SK-N-SH (cell line): ENCODE measurements at regions not wholly inside any gene's neighbourhood (a gene's known extent, or its start where the extent isn't known, plus 50 kb on each side); places are given as distances from the start of the nearest gene placed in this dataset.

Source experiments
- CTCF ChIA-PET: fragments of 300-600, 350-600 bp; formaldehyde crosslinking; extraction: SDS; loops from one replicate; lab custom pipeline; 2021; lab: Yijun Ruan, JAX
- POLR2A ChIA-PET: fragments of 350-600 bp; sonication (Branson Sonifier 250); formaldehyde crosslinking; extraction: SDS; loops from one replicate; lab custom pipeline; 2020; ENCODE audit warnings: antibody characterized with exemption, inconsistent platforms; lab: Yijun Ruan, JAX
- DNase-seq: peaks from one replicate; pipeline ENCODE4 v3.0.0; 2012
- H2AFZ ChIP-seq: fragments of 200-600 bp; sonication (generic); 2 replicates; pipeline ENCODE4 v1.8.1; 2016; ENCODE audit warnings: antibody characterized with exemption, mild to moderate bottlenecking, low read depth
- H3F3A ChIP-seq: fragments of 200-600 bp; sonication (generic); replicated peaks from 2 replicates; pipeline ENCODE3; 2016; ENCODE audit warnings: antibody characterized with exemption, mild to moderate bottlenecking; ENCODE audit not compliant: insufficient read depth
- H3K27ac ChIP-seq, 2 experiments: fragments of 200-500 bp in 1 of 2; fragments of 200-600 bp in 1 of 2; sonication (Bioruptor generic) in 1 of 2; sonication (generic), shearing (Covaris generic) in 1 of 2; 2 replicates each; pipeline versions ENCODE4 v1.5.1 to v1.6.1; 2014 to 2016; ENCODE audit warnings: low read depth in 2 of 2, inconsistent platforms in 1 of 2, low read length in 1 of 2, mild to moderate bottlenecking in 1 of 2, mixed read lengths in 1 of 2
- H3K27me3 ChIP-seq: fragments of 200-600 bp; sonication (generic), shearing (Covaris generic); 2 replicates; pipeline ENCODE4 v1.6.1; 2016; ENCODE audit warnings: mixed run types; ENCODE audit not compliant: insufficient read depth
- H3K36me3 ChIP-seq, 2 experiments: fragments of 200-500 bp in 1 of 2; fragments of 200-600 bp in 1 of 2; sonication (Bioruptor generic) in 1 of 2; sonication (generic) in 1 of 2; replicated peaks in 1 of 2; 2 replicates each; pipeline versions ENCODE3 to v1.5.1; 2014 to 2016; ENCODE audit warnings: low read length in 1 of 2, mild to moderate bottlenecking in 1 of 2; ENCODE audit not compliant: insufficient read depth in 2 of 2, control insufficient read depth in 1 of 2
- H3K4me1 ChIP-seq, 2 experiments: fragments of 200-500 bp in 1 of 2; fragments of 200-600 bp in 1 of 2; sonication (Bioruptor generic) in 1 of 2; sonication (generic), shearing (Covaris generic) in 1 of 2; 2 replicates each; pipeline versions ENCODE4 v1.5.1 to v1.6.1; 2014 to 2016; ENCODE audit warnings: low read depth in 1 of 2, low read length in 1 of 2, mixed run types in 1 of 2; ENCODE audit not compliant: insufficient read depth in 2 of 2, control insufficient read depth in 1 of 2
- H3K4me2 ChIP-seq: fragments of 200-600 bp; sonication (generic), shearing (Covaris generic); 2 replicates; pipeline ENCODE4 v1.6.1; 2017; ENCODE audit warnings: mixed run types
- H3K4me3 ChIP-seq, 2 experiments: fragments of 200-500 bp in 1 of 2; fragments of 200-600 bp in 1 of 2; sonication (Bioruptor generic) in 1 of 2; sonication (generic), shearing (Covaris generic) in 1 of 2; 2 replicates each; pipeline versions ENCODE4 v1.5.1 to v1.8.1; 2014 to 2016; ENCODE audit warnings: low read depth in 2 of 2, inconsistent platforms in 1 of 2, low read length in 1 of 2, mild to moderate bottlenecking in 1 of 2, mixed read lengths in 1 of 2, moderate library complexity in 1 of 2
- H3K79me2 ChIP-seq: fragments of 200-600 bp; sonication (generic); 2 replicates; pipeline ENCODE4 v1.8.1; 2017; ENCODE audit warnings: mild to moderate bottlenecking; ENCODE audit not compliant: insufficient read depth
- H3K9ac ChIP-seq: fragments of 200-600 bp; sonication (generic); 2 replicates; pipeline ENCODE4 v1.6.1; 2017; ENCODE audit warnings: mixed run types
- H3K9me2 ChIP-seq: fragments of 200-600 bp; sonication (generic); 2 replicates; pipeline ENCODE4 v1.6.1; 2017; ENCODE audit warnings: mixed run types
- H3K9me3 ChIP-seq: fragments of 200-600 bp; sonication (generic); 2 replicates; pipeline ENCODE4 v1.6.1; 2017; ENCODE audit warnings: mixed run types, mild to moderate bottlenecking, moderate library complexity
- H4K20me1 ChIP-seq: fragments of 200-600 bp; sonication (generic); 2 replicates; pipeline ENCODE4 v1.6.1; 2017; ENCODE audit warnings: mild to moderate bottlenecking, mixed run types; ENCODE audit not compliant: insufficient read depth
- CHD2 ChIP-seq: fragments of 150-350 bp; IDR thresholded peaks from 2 replicates; pipeline ENCODE4 v1.6.1; 2018; ENCODE audit warnings: low read length; ENCODE audit not compliant: partially characterized antibody
- CTCF ChIP-seq: fragments of 200-600 bp; sonication (generic); IDR thresholded peaks from 2 replicates; pipeline ENCODE4 v1.6.1; 2017; ENCODE audit warnings: antibody characterized with exemption, mild to moderate bottlenecking, moderate library complexity
- ELF1 ChIP-seq: IDR thresholded peaks from 2 replicates; pipeline ENCODE4 v1.4.0; 2012
- FOSL2 ChIP-seq: IDR thresholded peaks from 2 replicates; pipeline ENCODE4 v1.4.0; 2012; ENCODE audit warnings: low read depth, mild to moderate bottlenecking, moderate library complexity, borderline replicate concordance
- FOXJ3 ChIP-seq: sonication (generic); formaldehyde crosslinking; IDR thresholded peaks from 2 replicates; pipeline ENCODE4 v1.5.1; 2020; ENCODE audit warnings: mild to moderate bottlenecking, missing genetic modification reagents
- GATA2 ChIP-seq: sonication (generic); formaldehyde crosslinking; IDR thresholded peaks from 2 replicates; pipeline ENCODE4 v1.5.0; 2020; ENCODE audit warnings: mild to moderate bottlenecking, missing genetic modification reagents
- IRF3 ChIP-seq: fragments of 150-350 bp; IDR thresholded peaks from 2 replicates; pipeline ENCODE4 v1.6.1; 2016; ENCODE audit warnings: mild to moderate bottlenecking, low read depth, low read length
- JUND ChIP-seq: IDR thresholded peaks from 2 replicates; pipeline ENCODE4 v1.4.0; 2012
- POLR2AphosphoS5 ChIP-seq: IDR thresholded peaks from 2 replicates; pipeline ENCODE4 v1.6.1; 2012; ENCODE audit warnings: low read depth, low read length
- RCOR1 ChIP-seq: fragments of 150-350 bp; IDR thresholded peaks from 2 replicates; pipeline ENCODE4 v1.6.1; 2017; ENCODE audit warnings: antibody characterized with exemption, low read length
- SIN3A ChIP-seq: IDR thresholded peaks from 2 replicates; pipeline ENCODE4 v1.6.1; 2012; ENCODE audit warnings: low read depth, mild to moderate bottlenecking, low read length, moderate library complexity, borderline replicate concordance
- TAF1 ChIP-seq: IDR thresholded peaks from 2 replicates; pipeline ENCODE4 v1.6.1; 2012; ENCODE audit warnings: low read depth, mild to moderate bottlenecking, low read length, moderate library complexity, borderline replicate concordance
- USF1 ChIP-seq: IDR thresholded peaks from 2 replicates; pipeline ENCODE4 v1.4.0; 2012; ENCODE audit warnings: low read depth, borderline replicate concordance
- WGBS: methylation state at CpG from one replicate; pipeline ENCODE4 v1.1.6; 2017; ENCODE audit warnings: low lambda C conversion rate; 5-methylcytosine and 5-hydroxymethylcytosine counted together
- TF ChIP-seq, protein P1 (sequence below): IDR thresholded peaks from 2 replicates; pipeline ENCODE4 v1.6.1; 2012; ENCODE audit warnings: mild to moderate bottlenecking, low read depth, low read length, moderate library complexity

DNA sequence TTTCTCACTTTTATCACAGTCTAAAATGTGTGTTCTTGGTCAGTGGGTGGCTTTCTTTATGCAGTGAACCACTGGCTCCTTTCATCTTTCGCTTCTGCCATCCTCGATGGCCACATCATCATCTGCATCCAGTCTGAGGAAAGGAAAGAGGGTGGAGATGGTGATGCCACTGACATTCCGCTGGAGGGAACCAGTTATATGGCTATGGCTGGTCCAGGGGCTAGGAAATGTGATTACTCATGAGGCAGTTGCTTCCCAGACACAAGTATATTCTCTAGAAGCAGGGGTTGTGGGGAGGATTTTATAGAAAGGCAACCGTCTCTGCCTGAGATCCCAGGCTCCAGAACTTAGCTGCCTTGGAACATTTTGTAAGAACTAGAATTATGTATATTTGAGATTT lies 246.7 kb upstream of the AZI2 start:
- TF ChIP-seq USF1 (no peak), RCOR1 (no peak), ELF1 (no peak), CHD2 (no peak), GATA2 (CRISPR knock-in tag) (no peak), POLR2AphosphoS5 (no peak)
- no peaks in the 10 kb centered on the region for H3K9me2 ChIP-seq
- H3K9me3 ChIP-seq = no peaks in the 10 kb centered on the region
- H2AFZ ChIP-seq = no peak overlapping the region
- no peaks in the 10 kb centered on the region for H3K79me2 ChIP-seq
- ChIA-PET POLR2A (interaction anchor here (0.7 kb wide), 1 partner anchor 1096 kb away, joined by 3 read pairs; no protein-coding TSS in a partner anchor), CTCF (interaction anchor here (0.9 kb wide), 1 partner anchor 23 kb away, joined by 3 read pairs; no protein-coding TSS in a partner anchor)
- H3K36me3 ChIP-seq = no peaks in the 10 kb centered on the region
- no peak overlapping the region for H3K27ac ChIP-seq
- H3K4me2 ChIP-seq = no peak overlapping the region
- no peak overlapping the region for H3K4me3 ChIP-seq
- H4K20me1 ChIP-seq = no peaks in the 10 kb centered on the region
- H3K27me3 ChIP-seq = no peaks in the 10 kb centered on the region
- H3F3A ChIP-seq = no peaks in the 10 kb centered on the region
- 47% methylated on average over 4 of the region's 4 CpGs for WGBS
- DNase-seq = no peak
- H3K9ac ChIP-seq = no peak overlapping the region
- peaks cover 2 to 8% of the 10 kb centered on the region in 2 experiments; a peak in 2 of 4 replicates for H3K4me1 ChIP-seq

GRCh38 chr3:28597452-28597851 lies 248.8 kb upstream of the AZI2 start:
- no peak for DNase-seq
- H3K9ac ChIP-seq = no peak overlapping the region
- H3K79me2 ChIP-seq = no peaks in the 10 kb centered on the region
- no peak overlapping the region for H2AFZ ChIP-seq
- CTCF ChIA-PET = interaction anchor here (0.7 kb wide), 1 partner anchor 17 kb away, joined by 3 read pairs; no protein-coding TSS in a partner anchor
- POLR2A ChIA-PET = no interaction called here
- TF ChIP-seq, protein P1, sequence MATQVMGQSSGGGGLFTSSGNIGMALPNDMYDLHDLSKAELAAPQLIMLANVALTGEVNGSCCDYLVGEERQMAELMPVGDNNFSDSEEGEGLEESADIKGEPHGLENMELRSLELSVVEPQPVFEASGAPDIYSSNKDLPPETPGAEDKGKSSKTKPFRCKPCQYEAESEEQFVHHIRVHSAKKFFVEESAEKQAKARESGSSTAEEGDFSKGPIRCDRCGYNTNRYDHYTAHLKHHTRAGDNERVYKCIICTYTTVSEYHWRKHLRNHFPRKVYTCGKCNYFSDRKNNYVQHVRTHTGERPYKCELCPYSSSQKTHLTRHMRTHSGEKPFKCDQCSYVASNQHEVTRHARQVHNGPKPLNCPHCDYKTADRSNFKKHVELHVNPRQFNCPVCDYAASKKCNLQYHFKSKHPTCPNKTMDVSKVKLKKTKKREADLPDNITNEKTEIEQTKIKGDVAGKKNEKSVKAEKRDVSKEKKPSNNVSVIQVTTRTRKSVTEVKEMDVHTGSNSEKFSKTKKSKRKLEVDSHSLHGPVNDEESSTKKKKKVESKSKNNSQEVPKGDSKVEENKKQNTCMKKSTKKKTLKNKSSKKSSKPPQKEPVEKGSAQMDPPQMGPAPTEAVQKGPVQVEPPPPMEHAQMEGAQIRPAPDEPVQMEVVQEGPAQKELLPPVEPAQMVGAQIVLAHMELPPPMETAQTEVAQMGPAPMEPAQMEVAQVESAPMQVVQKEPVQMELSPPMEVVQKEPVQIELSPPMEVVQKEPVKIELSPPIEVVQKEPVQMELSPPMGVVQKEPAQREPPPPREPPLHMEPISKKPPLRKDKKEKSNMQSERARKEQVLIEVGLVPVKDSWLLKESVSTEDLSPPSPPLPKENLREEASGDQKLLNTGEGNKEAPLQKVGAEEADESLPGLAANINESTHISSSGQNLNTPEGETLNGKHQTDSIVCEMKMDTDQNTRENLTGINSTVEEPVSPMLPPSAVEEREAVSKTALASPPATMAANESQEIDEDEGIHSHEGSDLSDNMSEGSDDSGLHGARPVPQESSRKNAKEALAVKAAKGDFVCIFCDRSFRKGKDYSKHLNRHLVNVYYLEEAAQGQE = no peak
- TF ChIP-seq FOSL2 (no peak), CTCF (no peak), TAF1 (no peak), SIN3A (no peak), IRF3 (no peak), FOXJ3 (CRISPR knock-in tag) (no peak), JUND (no peak)
- H3K9me3 ChIP-seq = no peaks in the 10 kb centered on the region
- no peaks in the 10 kb centered on the region for H3K9me2 ChIP-seq
- no peak overlapping the region for H3K4me3 ChIP-seq
- no peak overlapping the region for H3K27ac ChIP-seq
- no peaks in the 10 kb centered on the region for H3K27me3 ChIP-seq
- no peaks in the 10 kb centered on the region for H4K20me1 ChIP-seq
- no peak overlapping the region for H3K4me2 ChIP-seq
- WGBS = 30% methylated on average over 6 of the region's 6 CpGs
- H3K4me1 ChIP-seq = peaks cover 0 to 3% of the 10 kb centered on the region in 2 experiments; a peak in 2 of 4 replicates
- H3F3A ChIP-seq = no peaks in the 10 kb centered on the region
- no peaks in the 10 kb centered on the region for H3K36me3 ChIP-seq
